GM21447 (cell line): ENCODE measurements at regions not wholly inside any gene's neighbourhood (a gene's known extent, or its start where the extent isn't known, plus 50 kb on each side); places are given as distances from the start of the nearest gene placed in this dataset.

Source experiments
- ATAC-seq: cut with Tn5 transposase; IDR thresholded peaks from one replicate; pipeline ENCODE4 v1.9.1; 2021; ENCODE audit not compliant: unreplicated experiment

DNA sequence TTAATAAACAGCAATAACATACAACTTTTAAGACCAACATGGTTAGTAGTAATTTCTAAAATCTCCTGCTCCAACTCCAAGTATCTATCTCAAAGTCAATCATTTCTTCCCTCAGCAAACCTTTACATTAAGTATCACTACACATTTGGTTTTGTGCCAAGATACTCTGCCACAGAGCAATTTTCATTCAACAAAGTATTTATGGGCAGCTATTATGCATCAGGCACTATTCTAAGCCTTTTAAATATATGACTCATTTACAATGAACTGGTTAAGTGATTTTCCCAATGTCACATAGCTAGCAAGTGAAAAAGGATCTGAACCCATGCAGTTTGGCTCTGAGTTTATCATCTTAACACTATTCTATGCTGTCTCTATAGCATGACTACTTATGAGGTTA is 264.3 kb downstream of the NOL4 start:
- ATAC-seq = no peak

DNA sequence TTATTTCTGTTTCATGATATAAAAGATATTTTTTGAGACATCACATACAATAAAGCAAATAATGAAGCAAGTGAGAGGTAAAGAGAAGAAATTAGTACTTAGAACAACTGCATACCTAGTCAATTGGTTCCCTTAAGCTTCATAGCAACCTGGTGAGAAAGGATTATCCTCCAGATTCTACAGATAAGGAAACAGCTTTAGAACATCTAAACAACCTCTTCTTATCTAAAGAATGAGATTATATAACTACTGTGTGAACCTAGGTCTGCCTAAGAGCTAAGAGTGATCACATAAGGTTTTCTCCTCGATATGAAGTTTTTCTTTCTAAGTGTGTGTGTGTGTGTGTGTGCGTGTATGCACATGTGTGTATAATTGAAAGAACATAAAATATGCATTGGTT is 265.1 kb downstream of the NOL4 start:
- no peak for ATAC-seq

DNA sequence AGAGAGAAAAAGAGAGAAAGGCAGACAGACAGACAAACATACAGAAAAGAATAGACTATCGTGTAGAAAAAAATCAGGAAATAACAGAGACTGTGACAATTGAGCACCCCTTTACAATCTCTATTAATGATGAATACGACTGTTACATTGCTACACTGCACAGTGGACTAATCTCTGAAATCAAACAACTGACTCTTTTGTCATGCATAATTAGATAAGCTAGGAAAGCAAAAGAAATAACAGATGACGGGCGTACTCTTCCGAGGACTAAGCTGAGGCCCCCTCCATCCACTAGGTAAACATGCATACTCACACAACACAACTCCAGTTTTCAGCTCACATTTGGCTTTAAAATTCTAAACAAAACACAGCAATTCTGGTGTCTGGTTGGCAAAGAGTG is 267.0 kb downstream of the NOL4 start:
- ATAC-seq = no peak

DNA sequence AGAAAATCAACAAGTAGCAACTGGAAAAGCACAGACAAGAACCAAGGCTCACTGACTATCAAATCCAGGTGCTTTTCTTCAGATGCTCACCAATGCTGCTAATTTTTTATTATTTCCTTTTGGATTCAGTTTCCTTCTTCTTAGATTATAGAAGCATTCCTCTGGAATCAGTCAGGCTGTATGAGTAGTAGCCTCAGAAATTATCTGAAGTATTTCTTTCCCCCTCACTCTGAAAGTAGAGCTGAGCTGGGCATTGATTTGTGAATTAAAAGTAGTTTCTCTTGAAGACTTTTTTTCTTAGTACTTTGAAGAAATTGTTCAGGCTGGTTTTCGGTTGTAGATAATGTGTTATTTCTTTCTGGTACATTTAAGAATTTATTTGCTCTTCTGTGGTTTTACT is 273.7 kb downstream of the NOL4 start:
- no peak for ATAC-seq

DNA sequence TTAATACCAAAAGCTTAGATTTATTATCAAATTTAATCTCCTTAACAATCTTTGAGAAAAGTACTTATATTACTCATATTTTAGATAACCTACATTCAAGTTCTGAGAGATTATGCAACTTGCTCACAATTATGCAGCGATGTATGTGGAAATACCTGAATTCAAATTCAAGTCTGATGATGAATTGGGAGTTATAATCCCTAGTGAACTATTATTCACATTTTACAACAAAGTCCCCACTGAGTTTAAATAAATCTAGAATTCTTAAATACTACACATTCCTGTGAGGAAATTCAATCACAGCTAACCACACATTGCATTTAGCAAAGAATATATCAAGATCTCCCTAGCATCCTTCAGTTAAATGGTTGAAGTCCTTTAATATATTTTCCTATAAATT is 278.4 kb downstream of the NOL4 start:
- no peak for ATAC-seq

DNA sequence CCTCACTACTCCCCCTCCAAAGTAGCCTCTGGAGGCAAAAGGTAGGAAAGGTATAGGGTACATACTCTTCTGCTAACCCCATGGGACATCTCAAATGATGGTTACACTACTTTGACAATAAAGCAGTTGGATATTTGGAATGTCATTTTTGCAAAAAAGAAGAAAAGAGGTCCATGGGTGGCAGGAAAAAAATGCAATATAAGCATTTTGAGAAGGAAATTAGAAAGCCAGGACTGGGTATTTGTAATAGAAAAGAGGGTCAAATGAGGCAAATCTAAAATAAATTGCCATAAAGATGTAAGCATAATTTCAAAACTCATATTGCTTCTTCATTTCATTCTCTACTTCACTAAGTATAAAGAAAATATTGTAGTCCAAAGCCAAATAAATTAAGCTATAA is 280.2 kb downstream of the NOL4 start:
- no peak for ATAC-seq

DNA sequence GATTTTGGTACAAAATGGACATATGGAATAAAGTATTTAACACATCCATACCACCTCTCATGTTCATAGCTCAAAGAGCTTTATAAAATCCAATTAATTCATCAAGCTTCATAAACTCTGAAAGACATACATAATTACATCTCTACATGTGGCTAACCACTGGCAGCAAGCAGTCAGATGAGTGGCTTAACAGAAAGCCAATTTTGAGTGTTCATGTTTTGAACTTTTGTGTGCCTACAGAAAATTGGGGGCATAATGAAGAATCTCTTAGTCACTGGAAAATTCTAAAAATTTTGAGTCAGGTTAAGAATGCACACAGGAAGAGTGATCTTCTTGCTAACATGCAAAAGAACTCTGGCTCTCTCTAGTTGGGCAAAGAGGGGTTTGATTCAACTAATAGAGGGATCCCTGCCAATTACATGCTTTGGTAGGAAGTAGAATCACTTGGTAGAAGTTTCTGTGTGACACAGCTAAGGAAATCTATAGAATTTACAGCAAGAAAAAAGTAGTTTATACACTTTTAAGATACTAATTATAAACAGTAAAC is 287.4 kb downstream of the NOL4 start:
- no peak for ATAC-seq

DNA sequence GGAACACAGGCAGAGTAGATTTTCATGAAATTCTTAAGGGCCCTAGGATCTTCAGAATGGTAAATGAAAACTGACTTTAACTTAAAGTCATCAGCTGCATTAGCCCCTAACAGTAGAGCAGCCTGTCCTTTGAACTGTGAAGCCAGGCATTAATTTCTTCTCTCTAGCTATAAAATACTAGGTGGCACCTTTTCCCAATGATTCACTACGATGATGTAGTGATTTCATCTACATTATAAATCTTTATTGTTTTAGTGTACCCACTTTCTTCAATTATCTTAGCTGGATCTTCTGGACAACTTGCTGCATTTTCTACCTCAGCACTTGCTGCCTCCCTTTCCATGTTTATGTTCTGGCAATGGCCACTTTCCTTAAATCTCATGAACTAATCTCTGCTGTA is 290.5 kb downstream of the NOL4 start:
- no peak for ATAC-seq

DNA sequence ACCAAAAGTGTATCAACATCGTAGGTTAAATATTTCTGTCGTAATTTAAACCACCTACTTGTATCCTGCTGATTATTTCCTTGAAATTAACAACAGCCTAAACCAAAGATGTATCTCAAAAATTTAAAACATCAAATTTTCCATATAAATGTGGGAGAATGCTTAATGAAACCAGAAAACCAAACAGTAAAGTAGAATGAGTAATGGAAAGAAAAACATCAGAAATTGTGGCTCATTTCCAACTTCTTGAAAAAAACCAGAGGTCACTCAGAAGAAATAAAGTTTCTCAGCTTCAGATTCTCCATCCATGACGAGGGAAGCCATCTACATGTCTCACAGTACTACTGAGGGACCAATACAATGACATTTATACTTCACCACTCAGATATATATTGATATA is 296.5 kb downstream of the NOL4 start:
- no peak for ATAC-seq

DNA sequence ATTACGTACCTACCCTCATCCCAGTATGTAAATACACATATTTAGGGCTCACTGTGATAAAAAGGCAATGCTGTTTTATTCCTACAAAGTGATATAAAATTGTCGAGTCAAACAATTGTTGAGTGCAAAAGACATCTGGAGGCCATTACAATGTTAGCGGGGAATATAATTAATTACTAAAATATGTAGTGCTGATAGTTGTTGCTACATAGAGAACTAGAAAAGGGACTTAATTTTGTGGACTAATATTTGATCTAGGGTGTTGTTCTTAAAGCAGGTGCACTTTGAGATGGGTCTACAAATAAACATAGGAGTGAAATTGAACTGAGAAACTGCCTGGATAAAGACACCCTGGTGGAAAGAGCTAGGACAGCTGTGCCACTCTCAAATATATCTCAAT is 300.1 kb downstream of the NOL4 start:
- ATAC-seq = no peak

DNA sequence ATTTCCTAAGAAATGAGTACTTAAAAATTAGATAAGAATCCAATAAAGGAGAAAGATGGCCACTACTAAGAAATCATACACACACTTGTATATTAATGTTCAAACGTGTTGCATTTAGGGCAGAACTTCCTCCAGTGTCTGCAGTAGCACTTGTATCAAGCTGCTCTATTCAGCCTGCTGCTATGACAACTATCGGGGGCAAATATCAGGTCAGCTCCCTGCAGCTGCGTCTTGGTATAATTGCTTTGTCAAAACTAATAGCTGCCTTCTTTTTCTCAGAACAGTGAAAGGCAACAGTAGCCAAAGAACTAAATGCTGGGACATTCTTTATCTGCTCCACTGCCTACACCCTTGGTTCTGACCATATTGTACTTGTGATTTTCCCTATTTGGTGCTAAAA is 300.7 kb downstream of the NOL4 start:
- ATAC-seq = no peak

DNA sequence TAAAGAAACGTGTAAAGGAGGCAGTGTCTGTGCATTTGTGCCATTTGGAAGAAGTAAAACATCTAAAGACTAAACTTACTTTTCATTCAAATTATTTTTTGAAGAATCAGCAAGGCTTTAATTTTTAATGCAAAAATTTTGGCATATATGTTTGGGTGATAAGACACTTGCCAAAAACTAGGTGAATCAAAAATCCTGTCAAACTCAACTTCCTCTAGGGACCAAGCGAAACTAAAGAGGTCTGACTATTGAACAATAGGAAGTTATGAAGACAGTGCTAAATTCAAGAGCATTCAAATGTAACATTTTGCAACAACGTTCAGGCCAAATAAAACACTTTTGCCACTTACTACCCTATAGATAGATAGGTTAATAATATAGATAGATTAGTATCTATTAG is 306.1 kb downstream of the NOL4 start:
- no peak for ATAC-seq

DNA sequence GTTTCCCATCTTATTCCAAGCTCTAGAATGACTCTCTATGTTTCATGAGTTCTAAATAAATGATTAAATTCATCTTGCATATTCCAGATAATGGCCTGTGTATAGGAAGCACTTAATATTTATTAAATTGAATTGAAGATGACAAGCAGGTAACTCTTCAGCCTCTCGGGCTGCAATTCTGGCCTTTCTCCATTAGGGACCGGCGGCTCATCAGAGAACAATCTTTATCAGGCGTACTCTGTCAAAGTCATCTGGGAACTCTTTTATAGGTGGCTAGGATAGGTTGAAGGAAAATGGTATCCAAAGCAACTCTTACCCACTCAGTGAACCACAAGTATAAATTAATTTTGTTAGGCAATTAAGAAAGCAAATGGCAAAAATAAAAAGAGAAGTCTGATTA is 308.5 kb downstream of the NOL4 start:
- no peak for ATAC-seq

DNA sequence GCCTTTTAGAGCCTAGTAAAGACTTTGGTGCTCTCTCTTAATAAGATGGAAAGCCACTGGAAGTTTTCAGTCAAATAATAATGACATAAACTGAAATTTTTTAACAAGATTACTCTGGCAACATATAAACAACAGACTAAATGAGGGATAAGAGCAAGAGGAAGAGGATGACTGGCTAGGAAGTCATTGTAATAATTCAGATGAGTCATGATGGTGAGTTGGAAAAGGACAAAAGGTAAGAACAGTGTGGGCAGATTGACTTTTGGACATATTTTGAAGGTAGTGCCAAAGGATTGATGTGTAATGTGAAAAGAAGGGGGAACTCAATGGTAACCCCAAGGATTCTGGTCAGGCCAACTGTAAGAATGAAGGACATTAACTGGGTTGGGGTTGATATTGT is 310.3 kb downstream of the NOL4 start:
- no peak for ATAC-seq

DNA sequence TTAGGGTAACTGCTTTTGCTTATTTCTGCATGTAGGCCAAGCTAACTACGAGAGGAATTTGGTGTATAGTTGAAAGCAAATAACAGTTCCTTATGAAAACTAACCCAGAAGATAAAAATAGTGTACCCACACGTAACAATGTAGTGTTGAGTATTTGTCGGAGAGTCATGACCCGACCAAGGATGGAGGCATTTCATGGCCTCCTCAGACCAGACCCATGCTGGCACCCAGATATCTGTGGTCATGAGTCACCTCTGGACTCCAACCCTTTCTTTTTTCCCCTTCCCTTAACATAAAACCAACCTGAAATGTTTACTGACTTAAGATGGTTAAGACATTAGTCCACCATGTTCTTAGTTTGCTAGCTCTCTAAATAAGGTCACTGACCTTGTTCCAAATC is 318.7 kb downstream of the NOL4 start:
- no peak for ATAC-seq

DNA sequence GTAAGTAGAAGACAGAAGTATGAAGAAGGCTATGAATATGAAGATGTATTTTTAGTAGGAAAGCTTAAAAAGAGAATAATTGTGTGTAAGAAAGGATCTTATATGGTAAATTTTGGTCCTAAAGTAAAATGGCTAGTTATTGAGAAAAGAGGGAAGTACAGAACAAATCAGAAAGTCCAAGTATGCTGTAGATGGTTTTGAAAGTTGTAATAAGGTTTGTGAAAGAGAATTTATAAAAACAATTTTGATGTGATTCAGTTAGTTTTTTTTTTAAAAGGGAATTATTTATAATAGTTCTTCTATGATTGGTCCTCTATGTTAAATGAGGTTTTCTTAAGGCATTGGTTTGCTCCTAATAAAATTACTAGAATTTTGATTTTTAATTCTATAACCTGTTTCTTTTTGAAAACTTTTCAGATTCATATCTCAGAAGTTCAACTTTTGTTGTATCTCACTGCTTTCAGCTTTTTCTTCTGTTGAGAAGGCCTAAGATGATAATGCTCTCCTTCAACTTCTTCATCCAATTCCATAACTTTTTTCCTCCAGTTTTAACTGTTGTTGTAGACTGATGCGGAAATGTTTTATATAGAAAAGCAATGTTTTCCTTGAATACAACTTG is 322.7 kb downstream of the NOL4 start:
- ATAC-seq = no peak

DNA sequence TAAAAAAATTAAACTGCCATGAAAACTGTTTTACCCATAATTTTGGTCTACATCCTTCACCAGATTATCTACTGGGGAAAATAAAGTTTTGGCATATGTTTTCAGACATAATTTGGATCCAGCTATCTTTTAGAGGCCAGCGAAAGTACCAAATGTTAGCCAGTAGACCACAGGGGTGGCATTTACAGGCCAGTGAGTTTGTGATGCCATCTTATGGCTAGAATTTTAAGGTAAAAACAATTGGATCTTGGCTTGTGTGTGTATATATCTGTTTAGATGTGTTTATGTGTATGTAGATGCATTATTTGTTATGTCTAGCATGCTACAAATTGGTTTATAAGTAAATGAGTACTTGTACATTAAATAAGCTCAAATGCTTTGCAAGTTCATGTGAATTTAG is 322.6 kb downstream of the ASXL3 start:
- ATAC-seq = no peak

DNA sequence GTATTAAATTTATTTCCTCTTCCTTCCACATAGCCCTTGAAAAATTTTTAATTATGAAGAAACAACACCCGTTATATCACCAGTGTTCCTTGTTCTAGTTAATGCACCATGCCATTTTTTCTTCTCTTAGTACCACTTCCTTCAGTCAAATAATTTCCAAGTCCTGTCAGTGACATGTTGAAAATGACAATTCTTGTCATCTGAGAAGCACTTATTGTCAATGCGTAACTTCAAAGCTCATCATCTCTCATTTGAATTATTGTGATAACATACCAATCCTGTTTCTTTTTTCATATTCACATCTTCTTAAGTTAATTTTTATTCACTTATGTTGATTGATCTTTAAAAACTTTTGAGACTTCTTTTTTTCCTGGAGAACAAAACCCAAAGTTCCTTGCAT is 320.4 kb downstream of the ASXL3 start:
- ATAC-seq = no peak

DNA sequence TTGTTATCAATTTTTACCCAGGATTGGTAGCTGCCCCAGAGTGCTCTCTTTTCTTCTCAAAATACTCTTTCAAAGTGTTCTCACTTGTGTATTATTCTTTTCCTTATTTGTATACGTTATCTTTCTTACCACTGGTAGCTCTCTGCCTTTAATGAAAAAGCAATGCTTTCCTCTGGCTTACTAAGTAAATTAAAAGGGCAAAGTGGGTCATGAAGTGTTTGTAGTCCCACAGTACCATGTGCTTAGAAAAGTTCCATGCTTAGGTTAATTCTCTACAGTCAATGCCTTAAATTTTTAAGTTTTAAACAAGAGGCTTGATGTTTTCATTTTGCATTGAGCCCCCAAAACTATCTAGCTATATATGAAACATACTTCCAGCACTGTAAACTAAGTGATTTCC is 300.2 kb downstream of the ASXL3 start:
- no peak for ATAC-seq

DNA sequence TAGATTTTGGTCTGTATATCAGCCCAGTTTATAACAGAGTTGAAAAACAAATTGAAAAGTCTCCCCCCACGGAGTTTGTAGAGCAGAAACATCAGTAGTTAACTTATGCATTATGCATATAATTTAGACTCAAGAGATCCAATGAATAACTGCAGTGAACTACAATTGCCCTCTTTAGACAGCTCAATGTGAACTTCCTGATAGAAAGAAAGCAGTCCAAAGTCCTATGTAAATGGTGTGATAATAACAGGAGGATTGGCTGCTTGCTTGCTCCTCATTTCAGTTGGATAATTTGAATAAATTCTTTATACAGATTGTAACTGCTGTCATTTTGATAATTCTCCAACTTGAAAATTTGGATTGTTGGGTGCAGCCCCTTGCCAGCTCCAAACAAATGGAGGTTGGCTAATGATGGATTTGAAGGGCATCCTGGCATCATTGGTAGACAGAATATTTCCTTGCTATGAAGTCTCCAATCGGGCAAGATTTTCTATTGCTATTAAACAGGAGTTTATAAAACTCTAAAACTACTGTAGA is 297.1 kb downstream of the ASXL3 start:
- ATAC-seq = no peak

DNA sequence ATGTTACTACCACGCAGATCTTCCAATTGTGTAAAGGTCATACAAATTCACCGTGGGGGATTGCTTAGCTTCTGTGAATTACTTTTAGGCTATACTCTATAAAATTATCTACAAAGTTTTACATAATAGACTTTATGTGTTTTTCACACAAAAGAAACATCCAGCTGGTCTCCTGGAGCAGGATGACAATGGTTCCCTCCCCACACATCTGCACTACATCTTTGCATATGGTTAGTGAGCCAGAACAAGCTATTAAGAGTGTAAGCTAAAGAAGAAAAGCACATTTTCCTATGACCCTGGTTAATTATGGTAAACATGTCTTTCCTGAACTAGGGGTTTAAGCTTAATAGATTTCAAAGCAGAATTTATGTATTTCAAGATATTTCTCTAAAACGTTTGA is 295.1 kb downstream of the ASXL3 start:
- ATAC-seq = no peak

DNA sequence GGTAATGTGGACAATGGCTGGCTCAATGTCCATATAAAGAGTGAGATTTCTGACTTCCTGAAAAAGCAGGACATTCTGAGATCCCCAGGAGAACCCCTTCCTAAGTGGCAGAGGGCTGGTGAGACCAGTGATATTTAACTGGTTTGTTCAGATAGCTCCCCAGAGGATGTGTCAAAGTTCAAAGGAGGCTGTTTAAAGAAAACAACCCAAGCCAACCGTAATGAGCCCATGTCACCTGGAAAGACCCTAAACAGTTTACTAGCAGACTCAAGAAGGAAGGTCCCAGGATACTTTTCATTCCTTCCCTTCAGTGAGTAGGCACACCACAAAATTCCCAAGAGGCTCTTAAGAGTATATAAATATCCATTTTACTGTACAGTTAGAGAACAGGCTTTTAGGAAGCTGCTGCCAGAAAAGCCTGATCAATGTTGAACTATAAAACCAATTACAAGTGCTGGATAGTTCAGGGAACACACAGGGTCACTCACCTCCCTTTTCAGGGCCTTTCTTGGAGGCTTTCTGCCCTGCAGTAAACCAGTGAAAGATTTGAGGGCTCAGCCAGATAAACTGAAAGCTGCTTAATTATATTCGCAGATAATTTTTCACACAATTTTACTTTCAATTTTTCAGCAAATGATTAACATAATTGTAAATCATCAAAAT is 293.5 kb downstream of the ASXL3 start:
- no peak for ATAC-seq

DNA sequence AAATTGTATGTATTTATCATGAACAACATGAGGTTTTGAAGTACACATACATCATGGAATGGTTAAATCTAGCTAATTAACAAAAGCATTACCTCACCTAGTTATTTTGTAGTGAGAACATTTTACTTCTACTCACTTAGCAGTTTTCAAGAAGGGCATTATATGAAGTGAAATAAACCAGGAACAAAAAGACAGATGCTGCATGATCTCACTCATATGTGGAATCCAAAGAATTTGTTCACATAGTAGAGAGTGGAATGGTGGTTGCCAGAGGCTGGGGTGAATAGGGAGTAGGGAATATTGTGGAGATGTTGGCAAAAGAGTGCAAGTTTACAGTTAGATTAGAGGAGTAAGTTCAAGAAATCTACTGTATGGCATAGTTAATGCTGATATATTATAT is 292.0 kb downstream of the ASXL3 start:
- ATAC-seq = no peak
